GM06990 (cell line): ENCODE measurements at regions not wholly inside any gene's neighbourhood (a gene's known extent, or its start where the extent isn't known, plus 50 kb on each side); places are given as distances from the start of the nearest gene placed in this dataset.

ENCODE experiments used
- DNase-seq: peaks from one replicate; pipeline ENCODE4 v3.0.0-alpha.2; 2011; ENCODE audit not compliant: insufficient read length; ENCODE audit errors: extremely low read depth
- H3K27me3 ChIP-seq: replicated peaks from 2 replicates; pipeline ENCODE4 v1.6.0; 2011; ENCODE audit warnings: low read length; ENCODE audit not compliant: control insufficient read depth, insufficient read depth
- H3K36me3 ChIP-seq: 2 replicates; pipeline ENCODE4 v1.5.1; 2011; ENCODE audit warnings: low read length; ENCODE audit not compliant: control insufficient read depth, insufficient read depth
- H3K4me3 ChIP-seq: replicated peaks from 2 replicates; pipeline ENCODE4 v1.5.1; 2011; ENCODE audit warnings: low read depth, mild to moderate bottlenecking, control low read depth, low read length
- TF ChIP-seq, protein P1 (sequence below): IDR thresholded peaks from 2 replicates; pipeline ENCODE4 v1.5.1; 2011; ENCODE audit warnings: low read length, control low read depth, mild to moderate bottlenecking, inconsistent platforms; ENCODE audit not compliant: insufficient read depth, poor library complexity, severe bottlenecking

DNA sequence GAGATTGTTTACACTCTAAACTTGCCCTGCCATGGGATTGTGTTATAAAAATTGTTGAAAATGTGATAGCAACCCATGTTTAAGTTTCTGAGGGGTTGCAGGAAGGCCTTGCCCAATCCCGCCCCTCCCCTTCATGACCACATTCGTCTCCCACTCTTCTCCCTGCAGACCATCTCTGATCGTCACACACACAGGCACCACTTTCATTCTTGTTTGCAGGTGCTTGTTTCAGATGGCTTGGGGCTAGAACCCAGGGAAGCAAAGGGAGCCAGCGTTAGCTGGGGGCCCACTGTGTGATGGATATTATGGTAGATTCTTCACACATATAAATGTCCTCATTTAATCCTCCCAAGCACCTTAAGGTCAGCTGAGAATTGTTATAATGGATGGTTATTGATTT is 286.7 kb upstream of the HABP2 start:
- Histone ChIP-seq H3K36me3 (no peaks in the 10 kb centered on the region), H3K27me3 (peaks cover 1% of the 10 kb centered on the region; the same call in 1 of the 2 replicates), H3K4me3 (no peak overlapping the region)
- no peak for DNase-seq
- TF ChIP-seq, protein P1, sequence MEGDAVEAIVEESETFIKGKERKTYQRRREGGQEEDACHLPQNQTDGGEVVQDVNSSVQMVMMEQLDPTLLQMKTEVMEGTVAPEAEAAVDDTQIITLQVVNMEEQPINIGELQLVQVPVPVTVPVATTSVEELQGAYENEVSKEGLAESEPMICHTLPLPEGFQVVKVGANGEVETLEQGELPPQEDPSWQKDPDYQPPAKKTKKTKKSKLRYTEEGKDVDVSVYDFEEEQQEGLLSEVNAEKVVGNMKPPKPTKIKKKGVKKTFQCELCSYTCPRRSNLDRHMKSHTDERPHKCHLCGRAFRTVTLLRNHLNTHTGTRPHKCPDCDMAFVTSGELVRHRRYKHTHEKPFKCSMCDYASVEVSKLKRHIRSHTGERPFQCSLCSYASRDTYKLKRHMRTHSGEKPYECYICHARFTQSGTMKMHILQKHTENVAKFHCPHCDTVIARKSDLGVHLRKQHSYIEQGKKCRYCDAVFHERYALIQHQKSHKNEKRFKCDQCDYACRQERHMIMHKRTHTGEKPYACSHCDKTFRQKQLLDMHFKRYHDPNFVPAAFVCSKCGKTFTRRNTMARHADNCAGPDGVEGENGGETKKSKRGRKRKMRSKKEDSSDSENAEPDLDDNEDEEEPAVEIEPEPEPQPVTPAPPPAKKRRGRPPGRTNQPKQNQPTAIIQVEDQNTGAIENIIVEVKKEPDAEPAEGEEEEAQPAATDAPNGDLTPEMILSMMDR = no peak

DNA sequence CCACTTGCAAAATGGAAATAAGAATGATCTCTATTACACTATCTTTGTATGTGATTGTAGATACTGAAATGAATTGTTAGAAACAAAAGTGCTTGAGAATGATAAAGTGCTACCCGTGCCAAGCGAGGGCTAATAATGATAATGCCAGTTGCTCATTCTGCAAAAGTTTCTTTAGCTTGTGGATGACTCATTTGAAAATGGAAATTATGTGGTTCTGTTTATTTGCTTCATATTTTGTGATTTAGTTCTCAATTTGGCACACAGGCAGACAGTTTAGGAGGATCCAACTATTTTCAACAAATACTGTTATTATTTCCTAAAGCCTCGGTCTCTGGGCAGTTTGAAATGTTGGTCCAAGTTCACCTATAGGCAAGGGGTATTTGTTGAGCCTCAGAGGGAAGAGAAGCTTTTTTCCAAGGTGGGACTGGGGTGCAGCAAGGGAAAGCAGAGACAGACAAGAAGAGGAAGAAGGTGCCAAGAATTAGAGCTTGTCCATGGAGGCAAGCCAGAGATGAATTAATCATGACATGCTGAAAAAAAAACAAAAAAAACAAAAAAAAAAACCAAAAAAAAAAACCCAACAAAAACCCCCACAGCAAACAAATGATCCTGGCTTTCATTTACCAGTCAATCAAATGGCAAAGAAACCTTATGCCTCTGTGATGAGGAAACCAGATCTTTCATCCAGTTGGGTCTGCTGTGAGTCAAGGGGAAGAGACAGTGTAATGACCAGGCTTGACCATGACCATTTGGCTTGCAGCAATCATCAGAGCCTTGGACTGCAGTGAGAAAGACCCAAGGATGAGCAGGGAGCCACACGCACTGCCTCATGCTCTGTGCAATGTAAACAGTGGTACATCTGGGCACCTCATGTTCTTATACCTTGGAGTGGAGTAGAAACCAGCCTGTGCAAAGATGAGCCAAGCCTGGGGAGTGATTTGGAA is 285.0 kb upstream of the HABP2 start:
- no peak for DNase-seq
- no peak overlapping the region for H3K4me3 ChIP-seq
- TF ChIP-seq, protein P1 = no peak
- peaks cover 3% of the 10 kb centered on the region; the same call in 1 of the 2 replicates for H3K27me3 ChIP-seq
- no peaks in the 10 kb centered on the region for H3K36me3 ChIP-seq

DNA sequence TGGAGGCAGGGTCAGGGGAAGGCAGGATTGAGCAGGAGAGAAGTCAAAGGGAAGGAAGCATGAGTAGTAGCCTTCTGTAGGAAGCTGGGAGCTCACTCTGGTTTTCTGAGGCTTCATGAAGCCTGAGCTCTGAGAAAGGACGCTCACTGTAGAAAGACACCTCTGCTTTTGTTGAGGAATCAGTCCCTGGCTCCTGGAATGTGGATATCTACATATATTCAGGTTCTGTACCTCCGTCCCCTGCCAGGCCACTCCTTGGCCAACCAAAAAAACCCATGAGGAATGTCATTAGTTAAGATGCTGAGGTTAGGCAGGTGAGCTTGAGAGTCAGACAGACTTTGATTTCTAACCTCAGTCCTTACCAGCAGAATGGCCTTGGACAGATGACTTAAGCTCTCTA is 283.5 kb upstream of the HABP2 start:
- Histone ChIP-seq H3K27me3 (peaks cover 3% of the 10 kb centered on the region; the same call in 1 of the 2 replicates), H3K36me3 (no peaks in the 10 kb centered on the region), H3K4me3 (no peak overlapping the region)
- TF ChIP-seq, protein P1 = no peak
- no peak for DNase-seq

DNA sequence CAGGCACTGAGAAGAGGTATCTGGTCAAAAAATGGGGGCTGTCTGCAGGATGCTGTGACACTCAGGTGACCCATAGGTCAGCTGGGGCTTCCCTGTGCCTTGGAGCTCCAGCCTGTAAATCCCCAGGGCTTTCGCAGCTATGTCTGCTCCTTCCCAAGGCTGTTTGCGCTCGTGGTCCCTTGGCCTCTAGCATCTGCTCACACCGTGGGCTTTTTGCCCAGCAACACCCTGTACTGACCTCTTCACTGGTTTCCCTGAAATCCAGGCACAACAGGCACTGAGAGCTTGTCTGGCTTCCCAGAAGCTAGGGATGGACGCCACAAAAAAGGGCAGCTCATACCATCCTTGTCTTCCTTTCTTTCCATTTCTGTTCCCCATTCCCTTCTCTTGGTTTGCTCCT is 280.3 kb upstream of the HABP2 start:
- H3K36me3 ChIP-seq = no peaks in the 10 kb centered on the region
- no peak overlapping the region for H3K4me3 ChIP-seq
- TF ChIP-seq, protein P1 = no peak
- peaks cover 2% of the 10 kb centered on the region; the same call in 1 of the 2 replicates for H3K27me3 ChIP-seq
- no peak for DNase-seq

DNA sequence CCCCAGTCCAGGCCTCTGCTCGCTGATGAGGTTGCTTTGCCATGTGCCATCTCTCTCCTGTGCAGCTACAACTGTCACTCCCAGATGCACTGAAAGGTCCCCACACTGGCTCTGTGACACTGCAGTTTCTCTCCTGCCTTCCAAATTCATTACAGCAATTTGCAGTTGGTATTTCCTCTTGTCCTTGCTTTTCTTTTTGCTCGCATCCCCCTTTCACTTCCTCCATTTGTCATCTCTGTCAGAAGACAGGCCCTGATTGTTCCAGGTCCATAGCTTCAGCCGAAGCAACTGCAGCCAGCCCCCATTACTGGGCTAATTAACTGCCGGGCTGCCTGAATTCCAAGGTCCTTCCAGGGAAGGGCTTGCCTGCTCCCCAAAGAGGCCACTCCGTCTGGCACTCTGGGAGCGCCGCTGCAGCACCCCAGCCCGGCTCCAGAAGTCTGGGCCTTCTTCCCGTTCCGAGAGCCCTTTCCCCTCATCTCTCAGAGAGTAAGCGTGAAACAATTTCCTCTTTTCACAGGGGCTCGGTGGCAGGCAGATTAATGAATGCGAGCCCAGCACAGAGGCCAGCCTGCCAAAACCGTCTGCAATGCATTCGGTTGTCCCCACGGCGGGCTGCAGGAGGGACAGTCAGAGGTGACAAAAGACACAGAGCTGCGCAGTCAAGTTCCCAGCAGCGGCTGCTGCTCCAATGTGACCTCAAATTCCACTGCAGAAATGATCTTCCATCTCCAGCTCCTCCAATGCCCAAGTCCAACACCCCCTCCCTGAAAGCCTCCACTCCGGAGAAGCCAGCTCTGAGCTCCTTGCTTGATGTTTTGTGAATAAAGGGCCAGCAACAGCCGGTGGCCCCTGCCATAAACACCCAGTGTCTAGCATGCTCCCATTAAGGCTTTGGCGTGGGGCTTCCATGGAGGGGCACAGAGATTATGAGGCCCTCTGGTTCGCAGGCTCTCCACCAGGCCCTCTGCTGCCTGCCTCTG is 279.4 kb upstream of the HABP2 start:
- TF ChIP-seq, protein P1 = no peak
- no peak for DNase-seq
- Histone ChIP-seq H3K4me3 (no peak overlapping the region), H3K27me3 (peaks cover 2% of the 10 kb centered on the region; the same call in 1 of the 2 replicates), H3K36me3 (no peaks in the 10 kb centered on the region)
